ENCODE measurements at regions not wholly inside any gene's neighbourhood (a gene's known extent, or its start where the extent isn't known, plus 50 kb on each side); places are given as distances from the start of the nearest gene placed in this dataset.

- TF ChIP-seq CTCF (IDR thresholded peaks at IDR 0.05), result no peak
- Mint-ChIP-seq H3K27ac (no peak overlapping the region), H3K4me1 (no peaks in the 10 kb centered on the region), H3K4me3 (no peak overlapping the region), H3K36me3 (ENCODE audit: low read depth) (no peaks in the 10 kb centered on the region), H3K27me3 (ENCODE audit: low read depth, poor library complexity) (no peaks in the 10 kb centered on the region), H3K9me3 (peaks cover 25% of the 10 kb centered on the region)
- DNase-seq, result no peak
These were observed 976.7 kb upstream of the MANEA start for GRCh38 chr6:94600636-94601035.

- Mint-ChIP-seq H3K4me1 (no peaks in the 10 kb centered on the region), H3K27ac (no peak overlapping the region)
These were observed 979.8 kb upstream of the MANEA start for GRCh38 chr6:94597487-94597886.

GRCh38 chr6:94590416-94590815 lies 986.9 kb upstream of the MANEA start:
- no peak overlapping the region for H3K27ac Mint-ChIP-seq
- no peaks in the 10 kb centered on the region for H3K36me3 Mint-ChIP-seq (ENCODE audit: low read depth)
- TF ChIP-seq CTCF (IDR thresholded peaks at IDR 0.05), result no peak
- no peaks in the 10 kb centered on the region for H3K9me3 Mint-ChIP-seq
- no peak overlapping the region for H3K4me3 Mint-ChIP-seq
- H3K4me1 Mint-ChIP-seq, result no peaks in the 10 kb centered on the region
- no peaks in the 10 kb centered on the region for H3K27me3 Mint-ChIP-seq (ENCODE audit: low read depth, poor library complexity)
- DNase-seq, result no peak

More at GRCh38 chr6:94597487-94597886, 979.8 kb upstream of the MANEA start:
- H3K4me3 Mint-ChIP-seq, result no peak overlapping the region
- no peaks in the 10 kb centered on the region for H3K9me3 Mint-ChIP-seq
- H3K36me3 Mint-ChIP-seq (ENCODE audit: low read depth), result no peaks in the 10 kb centered on the region
- TF ChIP-seq CTCF (IDR thresholded peaks at IDR 0.05), result no peak
- no peak for DNase-seq
- H3K27me3 Mint-ChIP-seq (ENCODE audit: low read depth, poor library complexity), result no peaks in the 10 kb centered on the region

GRCh38 chr6:94588301-94588700 lies 989.0 kb upstream of the MANEA start:
- DNase-seq, result no peak

GRCh38 chr6:94584211-94584610 lies 993.1 kb upstream of the MANEA start:
- Mint-ChIP-seq H3K27ac (no peak overlapping the region), H3K27me3 (ENCODE audit: low read depth, poor library complexity) (no peaks in the 10 kb centered on the region), H3K4me3 (no peak overlapping the region), H3K4me1 (no peaks in the 10 kb centered on the region), H3K36me3 (ENCODE audit: low read depth) (no peaks in the 10 kb centered on the region), H3K9me3 (no peaks in the 10 kb centered on the region)
- no peak for TF ChIP-seq CTCF (IDR thresholded peaks at IDR 0.05)
- DNase-seq, result no peak

More at GRCh38 chr6:94588301-94588700, 989.0 kb upstream of the MANEA start:
- no peak overlapping the region for H3K27ac Mint-ChIP-seq
- no peak overlapping the region for H3K4me3 Mint-ChIP-seq
- no peaks in the 10 kb centered on the region for H3K4me1 Mint-ChIP-seq
- TF ChIP-seq CTCF (IDR thresholded peaks at IDR 0.05), result no peak
- no peaks in the 10 kb centered on the region for H3K36me3 Mint-ChIP-seq (ENCODE audit: low read depth)
- no peaks in the 10 kb centered on the region for H3K9me3 Mint-ChIP-seq
- no peaks in the 10 kb centered on the region for H3K27me3 Mint-ChIP-seq (ENCODE audit: low read depth, poor library complexity)

- no peaks in the 10 kb centered on the region for H3K27me3 Mint-ChIP-seq (ENCODE audit: low read depth, poor library complexity)
- no peak for TF ChIP-seq CTCF (IDR thresholded peaks at IDR 0.05)
- no peak overlapping the region for H3K4me3 Mint-ChIP-seq
- DNase-seq, result no peak
- H3K4me1 Mint-ChIP-seq, result no peaks in the 10 kb centered on the region
- no peak overlapping the region for H3K27ac Mint-ChIP-seq
- H3K9me3 Mint-ChIP-seq, result no peaks in the 10 kb centered on the region
- no peaks in the 10 kb centered on the region for H3K36me3 Mint-ChIP-seq (ENCODE audit: low read depth)
These were observed 1006.8 kb upstream of the MANEA start for GRCh38 chr6:94570581-94570980.
